Sigmoid colon (tissue), 6 donors: ENCODE measurements at regions not wholly inside any gene's neighbourhood (a gene's known extent, or its start where the extent isn't known, plus 50 kb on each side); places are given as distances from the start of the nearest gene placed in this dataset.
"Not testable (repeated sequence)": the region's sequence is repeated elsewhere in the genome, so short reads cannot be mapped to it uniquely, and the experiment has no call there.

Source experiments
- DNase-seq: peaks from one replicate; pipeline ENCODE4 v3.0.0-alpha.2; 2019
- H3K27ac ChIP-seq, 4 donors: fragments of 200-600 bp; sonication (generic); one replicate each; pipeline ENCODE4 v1.5.1; 2016 to 2019; ENCODE audit warnings: mild to moderate bottlenecking in 1 of 4
- H3K27me3 ChIP-seq, 3 donors: fragments of 200-600 bp; sonication (generic); one replicate each; pipeline ENCODE4 v1.5.1; 2019; ENCODE audit warnings: mild to moderate bottlenecking in 1 of 3
- H3K36me3 ChIP-seq, 4 donors: fragments of 200-600 bp; sonication (generic); one replicate each; pipeline ENCODE4 v1.5.1; 2016 to 2019
- H3K4me1 ChIP-seq, 4 donors: fragments of 200-600 bp; sonication (generic); one replicate each; pipeline ENCODE4 v1.5.1; 2017 to 2019
- H3K4me3 ChIP-seq, 4 donors: fragments of 200-600 bp; sonication (generic); one replicate each; pipeline ENCODE4 v1.5.1; 2017 to 2019; ENCODE audit warnings: mild to moderate bottlenecking in 2 of 4, moderate library complexity in 1 of 4
- H3K9me3 ChIP-seq, 4 donors: fragments of 200-600 bp in 3 of 4; sonication (generic) in 3 of 4; one replicate each; pipeline versions ENCODE4 v1.5.1 to v1.6.1; 2013 to 2019
- EP300 ChIP-seq, 4 donors: sonication (generic); formaldehyde crosslinking; IDR thresholded peaks; one replicate each; pipeline ENCODE4 v1.6.1; 2017; ENCODE audit warnings: antibody characterized with exemption in 4 of 4
- POLR2A ChIP-seq, 2 donors: fragments of 450-650 bp; IDR thresholded peaks; one replicate each; pipeline ENCODE4 v1.6.1; 2016; ENCODE audit warnings: antibody characterized with exemption in 2 of 2, mild to moderate bottlenecking in 2 of 2, moderate library complexity in 2 of 2
- POLR2AphosphoS5 ChIP-seq, 4 donors: sonication (generic); formaldehyde crosslinking; IDR thresholded peaks; one replicate each; pipeline ENCODE4 v1.6.1; 2017; ENCODE audit warnings: antibody characterized with exemption in 4 of 4
- WGBS, 2 donors: extraction: QIAGEN DNeasy Blood & Tissue Kit; methylation state at CpG; one replicate each; pipeline ENCODE4 v1.1.7; 2013; 5-methylcytosine and 5-hydroxymethylcytosine counted together
- intact Hi-C: fragments of 100-400 bp; cut with DNase I; formaldehyde crosslinking; loops from one replicate; pipeline ENCODE4 v1.15.1; 2023
- TF ChIP-seq, protein P1 (sequence below), 4 experiments: fragments of 450-650 bp in 3 of 4; fragments of 200-600 bp in 1 of 4; IDR thresholded peaks; one replicate each; pipeline ENCODE4 v1.5.1; 2016 to 2019; ENCODE audit warnings: antibody characterized with exemption in 4 of 4, mild to moderate bottlenecking in 3 of 4, moderate library complexity in 2 of 4
- donor health status: healthy with polysubstance abuse.
- donor health status: healthy.

GRCh38 chr7:109611656-109612055 lies 1042.0 kb downstream of the DNAJB9 start:
- H3K27me3 ChIP-seq = no peaks in the 10 kb centered on the region
- DNase-seq = no peak
- TF ChIP-seq, protein P1, sequence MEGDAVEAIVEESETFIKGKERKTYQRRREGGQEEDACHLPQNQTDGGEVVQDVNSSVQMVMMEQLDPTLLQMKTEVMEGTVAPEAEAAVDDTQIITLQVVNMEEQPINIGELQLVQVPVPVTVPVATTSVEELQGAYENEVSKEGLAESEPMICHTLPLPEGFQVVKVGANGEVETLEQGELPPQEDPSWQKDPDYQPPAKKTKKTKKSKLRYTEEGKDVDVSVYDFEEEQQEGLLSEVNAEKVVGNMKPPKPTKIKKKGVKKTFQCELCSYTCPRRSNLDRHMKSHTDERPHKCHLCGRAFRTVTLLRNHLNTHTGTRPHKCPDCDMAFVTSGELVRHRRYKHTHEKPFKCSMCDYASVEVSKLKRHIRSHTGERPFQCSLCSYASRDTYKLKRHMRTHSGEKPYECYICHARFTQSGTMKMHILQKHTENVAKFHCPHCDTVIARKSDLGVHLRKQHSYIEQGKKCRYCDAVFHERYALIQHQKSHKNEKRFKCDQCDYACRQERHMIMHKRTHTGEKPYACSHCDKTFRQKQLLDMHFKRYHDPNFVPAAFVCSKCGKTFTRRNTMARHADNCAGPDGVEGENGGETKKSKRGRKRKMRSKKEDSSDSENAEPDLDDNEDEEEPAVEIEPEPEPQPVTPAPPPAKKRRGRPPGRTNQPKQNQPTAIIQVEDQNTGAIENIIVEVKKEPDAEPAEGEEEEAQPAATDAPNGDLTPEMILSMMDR (IDR thresholded peaks at IDR 0.05) = no peak
- TF ChIP-seq POLR2A (IDR thresholded peaks at IDR 0.05) = no peak
- TF ChIP-seq EP300 (IDR thresholded peaks at IDR 0.05) = no peak
- no peak for TF ChIP-seq POLR2AphosphoS5 (IDR thresholded peaks at IDR 0.05)
- H3K36me3 ChIP-seq = no peaks in the 10 kb centered on the region
- H3K27ac ChIP-seq = no peak overlapping the region
- no peak overlapping the region for H3K4me3 ChIP-seq
- no peaks in the 10 kb centered on the region for H3K4me1 ChIP-seq
- H3K9me3 ChIP-seq = no peaks in the 10 kb centered on the region
- 91 to 94% methylated on average over 1 of the region's 1 CpG for WGBS, 2 donors
- intact Hi-C loops = no loop called here

DNA sequence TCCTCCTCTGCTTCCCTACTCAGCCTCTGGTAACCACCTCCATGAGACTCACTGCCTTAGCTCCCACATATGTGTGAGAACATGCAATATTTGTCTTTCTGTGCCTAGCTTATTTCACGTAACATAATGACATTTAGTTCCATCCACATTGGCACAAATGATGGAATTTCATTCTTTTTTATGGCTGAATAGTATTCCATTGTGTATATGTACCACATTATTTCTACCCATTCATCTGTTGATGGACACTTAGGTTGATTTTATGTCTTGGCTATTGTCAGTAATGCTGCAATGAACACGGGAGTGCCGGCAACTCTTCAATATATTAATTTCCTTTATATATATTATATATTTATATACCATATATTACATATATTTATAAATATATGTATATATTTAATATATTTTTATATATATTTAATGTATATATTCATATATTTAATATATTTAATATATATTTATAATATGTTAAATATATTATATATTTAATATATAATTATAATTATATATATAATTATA lies 1046.9 kb downstream of the DNAJB9 start:
- Histone ChIP-seq H3K27me3 (no peaks in the 10 kb centered on the region), H3K4me3 (no peak overlapping the region), H3K36me3 (no peaks in the 10 kb centered on the region), H3K27ac (no peak overlapping the region), H3K9me3 (peaks cover 0 to 1% (median 0%) of the 10 kb centered on the region in 4 donors), H3K4me1 (no peaks in the 10 kb centered on the region)
- 88 to 97% methylated on average over 3 of the region's 3 CpGs for WGBS, 2 donors
- intact Hi-C loops = no loop called here
- TF ChIP-seq, protein P1 (IDR thresholded peaks at IDR 0.05) = no peak
- TF ChIP-seq POLR2AphosphoS5 (IDR thresholded peaks at IDR 0.05) (no peak), POLR2A (IDR thresholded peaks at IDR 0.05) (no peak), EP300 (IDR thresholded peaks at IDR 0.05) (no peak)
- DNase-seq = no peak

GRCh38 chr7:109622320-109622719 lies 1052.6 kb downstream of the DNAJB9 start:
- no peak for TF ChIP-seq POLR2A (IDR thresholded peaks at IDR 0.05)
- TF ChIP-seq, protein P1 (IDR thresholded peaks at IDR 0.05) = no peak
- no peak for TF ChIP-seq POLR2AphosphoS5 (IDR thresholded peaks at IDR 0.05)
- no peak for TF ChIP-seq EP300 (IDR thresholded peaks at IDR 0.05)
- Histone ChIP-seq H3K27me3 (no peaks in the 10 kb centered on the region), H3K4me1 (no peaks in the 10 kb centered on the region), H3K4me3 (no peak overlapping the region), H3K9me3 (peaks cover 0 to 1% (median 0%) of the 10 kb centered on the region in 4 donors), H3K27ac (no peak overlapping the region), H3K36me3 (no peaks in the 10 kb centered on the region)
- intact Hi-C loops = no loop called here
- WGBS, 2 donors = 70 to 91% methylated on average over 1 of the region's 1 CpG
- DNase-seq = no peak

GRCh38 chr7:109632890-109633289 lies 1063.2 kb downstream of the DNAJB9 start:
- H3K36me3 ChIP-seq, H3K9me3 ChIP-seq, H3K4me3 ChIP-seq, DNase-seq, H3K27ac ChIP-seq, H3K4me1 ChIP-seq, H3K27me3 ChIP-seq, intact Hi-C loops: not testable (repeated sequence)
- 71 to 78% methylated on average over 8 of the region's 8 CpGs for WGBS, 2 donors

DNA sequence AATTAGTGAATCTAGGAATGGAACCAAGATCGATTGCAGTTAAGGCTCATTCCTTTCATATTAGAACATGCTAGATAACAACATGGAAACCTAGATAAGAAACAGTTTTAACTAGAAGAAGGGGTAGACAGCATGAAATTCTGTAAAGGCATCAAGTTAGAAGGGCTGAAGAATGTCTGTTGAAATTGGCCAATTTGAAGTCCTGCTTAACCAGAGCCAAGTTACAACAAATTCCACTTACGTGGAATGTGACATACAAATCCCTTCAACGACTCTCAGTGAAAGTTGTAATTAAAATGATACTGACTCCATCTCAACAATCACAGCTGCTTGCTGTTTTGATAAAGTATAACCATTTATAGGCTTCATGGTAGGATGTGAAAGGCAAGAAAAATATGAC lies 1065.7 kb downstream of the DNAJB9 start:
- Histone ChIP-seq H3K27me3 (no peaks in the 10 kb centered on the region), H3K36me3 (no peaks in the 10 kb centered on the region), H3K27ac (no peak overlapping the region), H3K4me1 (no peaks in the 10 kb centered on the region), H3K9me3 (no peaks in the 10 kb centered on the region), H3K4me3 (no peak overlapping the region)
- intact Hi-C loops = no loop called here
- 75 to 81% methylated on average over 3 of the region's 3 CpGs for WGBS, 2 donors
- TF ChIP-seq POLR2AphosphoS5 (IDR thresholded peaks at IDR 0.05) (no peak), EP300 (IDR thresholded peaks at IDR 0.05) (no peak), POLR2A (IDR thresholded peaks at IDR 0.05) (no peak)
- TF ChIP-seq, protein P1 (IDR thresholded peaks at IDR 0.05) = no peak
- no peak for DNase-seq
